ENCODE measurements at regions not wholly inside any gene's neighbourhood (a gene's known extent, or its start where the extent isn't known, plus 50 kb on each side); places are given as distances from the start of the nearest gene placed in this dataset.
A peak's percentile ranks its signal among the peaks of the same experiment; 100 is the strongest.

DNA sequence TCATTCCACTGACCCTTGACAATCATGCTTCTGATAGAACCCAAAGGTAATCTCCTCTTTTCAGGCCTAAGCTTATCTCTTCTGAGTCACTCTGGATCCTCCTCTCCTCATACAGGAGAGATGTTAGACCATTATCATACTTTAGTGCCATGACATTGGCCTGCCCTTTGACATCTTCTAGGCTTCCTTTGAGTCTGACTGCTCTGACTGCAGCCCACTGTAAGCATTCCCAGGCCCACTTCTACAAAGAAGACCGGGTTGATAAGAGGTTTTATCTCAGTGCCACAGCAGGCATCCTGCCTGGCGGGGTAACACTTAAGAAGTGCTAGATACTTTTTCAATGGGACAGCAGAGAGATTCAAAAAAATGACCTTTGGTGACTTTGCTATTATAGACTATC is 438.0 kb downstream of the KCNA4 start:
- H3K27ac Mint-ChIP-seq = no peak overlapping the region
- DNase-seq = no peak
- no peaks in the 10 kb centered on the region for H3K27me3 Mint-ChIP-seq (ENCODE audit: low read depth)
- ATAC-seq (replicated peaks in 1 of 2) = no peak
- H3K4me3 Mint-ChIP-seq = no peak overlapping the region
- peaks cover 0 to 2% of the 10 kb centered on the region in 2 donors for H3K36me3 Mint-ChIP-seq (ENCODE audit: insufficient read depth in 2 of 2)
- H3K9me3 Mint-ChIP-seq = peaks cover 11 to 12% of the 10 kb centered on the region in 2 donors
- H3K4me1 Mint-ChIP-seq (ENCODE audit: low read depth) = no peaks in the 10 kb centered on the region

DNA sequence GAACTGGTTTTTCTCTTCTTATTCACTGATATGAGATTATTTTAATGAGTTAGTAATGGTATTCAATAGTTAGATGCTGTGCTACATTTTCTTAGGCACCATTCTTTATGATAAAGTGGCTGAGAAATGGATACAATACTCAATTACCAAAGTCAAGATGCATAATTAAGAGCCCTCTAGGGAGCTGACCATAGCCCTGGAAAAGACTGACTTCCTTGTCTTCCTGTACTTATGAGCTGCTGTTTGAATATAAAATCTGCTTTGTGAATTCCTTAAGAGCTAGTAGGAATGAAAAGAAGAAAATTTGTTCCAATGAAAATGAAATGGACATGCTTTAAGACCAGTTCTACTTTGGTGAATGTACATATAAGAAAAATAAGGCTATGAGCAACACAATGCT is 452.3 kb downstream of the KCNA4 start:
- Mint-ChIP-seq H3K4me3 (no peak overlapping the region), H3K27me3 (ENCODE audit: low read depth) (no peaks in the 10 kb centered on the region), H3K27ac (no peak overlapping the region), H3K9me3 (peaks cover 6 to 12% of the 10 kb centered on the region in 2 donors), H3K36me3 (ENCODE audit: insufficient read depth in 2 of 2) (no peaks in the 10 kb centered on the region), H3K4me1 (ENCODE audit: low read depth) (no peaks in the 10 kb centered on the region)
- ATAC-seq (replicated peaks in 1 of 2) (no peak), DNase-seq (no peak)

DNA sequence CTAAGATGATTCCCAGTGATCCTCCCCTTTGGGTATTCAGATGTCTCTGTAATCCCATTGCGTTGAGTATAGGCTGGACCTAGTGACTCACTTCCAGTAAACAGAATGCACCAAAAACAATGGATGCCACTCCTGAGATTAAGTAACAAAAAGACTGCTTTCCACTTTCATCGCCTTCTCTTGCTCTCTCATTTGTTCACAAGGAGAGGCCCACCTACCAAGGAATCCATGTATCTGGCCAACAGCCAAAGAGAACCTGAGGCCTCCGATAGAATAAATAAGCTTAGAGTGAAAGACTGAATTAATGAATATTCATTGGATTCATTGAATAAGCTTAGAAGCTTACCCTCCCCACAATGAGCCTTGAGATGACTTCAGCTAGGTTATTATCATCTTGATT is 454.6 kb downstream of the KCNA4 start:
- no peak for ATAC-seq (replicated peaks in 1 of 2)
- no peak overlapping the region for H3K4me3 Mint-ChIP-seq
- no peak for DNase-seq
- peaks cover 5% of the 10 kb centered on the region in 2 donors for H3K9me3 Mint-ChIP-seq
- no peak overlapping the region for H3K27ac Mint-ChIP-seq
- no peaks in the 10 kb centered on the region for H3K4me1 Mint-ChIP-seq (ENCODE audit: low read depth)
- H3K27me3 Mint-ChIP-seq (ENCODE audit: low read depth) = no peaks in the 10 kb centered on the region
- H3K36me3 Mint-ChIP-seq (ENCODE audit: insufficient read depth in 2 of 2) = no peaks in the 10 kb centered on the region

DNA sequence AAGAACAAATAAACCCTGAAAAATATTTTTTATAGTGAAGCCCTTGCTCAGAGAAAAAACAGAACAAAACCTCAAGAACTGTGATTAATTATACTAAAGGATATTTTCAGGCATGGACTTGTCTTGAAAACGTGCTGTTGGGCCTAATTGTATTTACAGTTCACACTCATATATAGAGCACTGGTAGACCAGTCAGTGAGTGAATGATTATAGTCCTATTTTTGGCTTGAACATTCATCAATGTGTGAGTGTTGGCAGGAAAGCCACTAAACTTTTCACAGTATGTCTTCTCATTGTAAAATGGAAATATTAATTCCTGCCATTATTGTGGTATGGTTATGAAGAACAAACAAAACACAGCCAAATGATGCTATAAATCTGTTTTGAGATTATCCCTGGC is 462.8 kb downstream of the KCNA4 start:
- no peaks in the 10 kb centered on the region for H3K27me3 Mint-ChIP-seq (ENCODE audit: low read depth)
- no peak overlapping the region for H3K4me3 Mint-ChIP-seq
- no peak overlapping the region for H3K27ac Mint-ChIP-seq
- H3K4me1 Mint-ChIP-seq (ENCODE audit: low read depth) = no peaks in the 10 kb centered on the region
- peaks cover 0 to 7% of the 10 kb centered on the region in 2 donors for H3K9me3 Mint-ChIP-seq
- DNase-seq (no peak), ATAC-seq (replicated peaks in 1 of 2) (no peak)
- H3K36me3 Mint-ChIP-seq (ENCODE audit: insufficient read depth in 2 of 2) = peaks cover 0 to 1% of the 10 kb centered on the region in 2 donors

DNA sequence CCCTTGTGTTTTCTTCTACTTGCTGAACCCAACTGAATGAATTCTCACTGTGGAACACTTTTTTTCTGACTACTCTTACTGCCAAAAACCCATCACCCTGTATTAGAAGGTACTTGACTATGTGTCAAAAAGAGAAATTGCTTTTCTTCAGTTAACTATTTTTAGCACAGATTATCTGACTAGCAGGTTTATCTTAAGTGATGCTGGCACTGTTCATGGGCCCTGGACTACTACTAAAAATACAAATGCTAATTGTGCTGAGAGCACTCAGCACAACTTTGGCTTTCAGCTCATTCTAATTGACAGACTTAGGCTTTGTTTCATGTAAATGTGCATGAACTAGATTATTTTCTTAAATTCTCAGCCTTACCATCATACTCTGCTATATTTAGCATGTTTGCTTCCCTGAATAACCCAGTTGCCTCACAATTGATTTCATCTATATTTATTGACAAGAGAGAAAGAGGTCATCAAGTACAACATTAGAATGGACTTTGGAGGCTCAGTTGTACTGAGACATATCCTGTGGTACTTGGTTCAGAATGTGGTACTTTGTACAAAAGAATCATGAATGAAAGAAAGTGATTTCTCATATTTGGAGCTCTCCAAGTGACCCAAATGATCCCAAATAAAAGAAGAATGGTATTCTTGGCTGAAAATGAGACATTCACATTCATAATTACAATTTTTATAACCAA is 478.3 kb downstream of the KCNA4 start:
- ATAC-seq (replicated peaks in 1 of 2) (no peak), DNase-seq (no peak)
- Mint-ChIP-seq H3K9me3 (peaks cover 3 to 5% of the 10 kb centered on the region in 2 donors), H3K4me1 (ENCODE audit: low read depth) (no peaks in the 10 kb centered on the region), H3K27me3 (ENCODE audit: low read depth) (no peaks in the 10 kb centered on the region), H3K4me3 (no peak overlapping the region), H3K36me3 (ENCODE audit: insufficient read depth in 2 of 2) (no peaks in the 10 kb centered on the region), H3K27ac (no peak overlapping the region)

DNA sequence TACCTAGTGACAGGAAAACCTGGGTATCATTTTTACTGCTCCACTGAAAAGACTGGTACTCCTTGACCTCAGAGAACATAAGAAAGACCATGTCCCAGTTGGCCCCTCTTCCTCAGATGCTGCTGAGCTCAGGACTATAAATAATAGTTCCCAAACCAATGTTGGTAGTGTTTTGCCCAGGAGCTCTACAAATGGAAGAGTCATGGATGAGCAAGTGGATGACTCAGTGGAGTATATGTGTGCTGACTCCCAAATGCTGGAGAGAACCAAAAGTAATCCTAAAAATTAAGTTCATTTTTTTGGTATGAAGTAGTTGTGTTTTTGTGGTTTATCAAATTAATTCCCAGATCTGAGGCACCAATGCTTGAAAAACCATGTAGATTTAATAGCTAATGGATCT is 482.0 kb downstream of the KCNA4 start:
- no peak overlapping the region for H3K4me3 Mint-ChIP-seq
- H3K9me3 Mint-ChIP-seq = peaks cover 3 to 5% of the 10 kb centered on the region in 2 donors
- ATAC-seq (replicated peaks in 1 of 2) (no peak), DNase-seq (no peak)
- no peaks in the 10 kb centered on the region for H3K4me1 Mint-ChIP-seq (ENCODE audit: low read depth)
- no peak overlapping the region for H3K27ac Mint-ChIP-seq
- H3K27me3 Mint-ChIP-seq (ENCODE audit: low read depth) = no peaks in the 10 kb centered on the region
- H3K36me3 Mint-ChIP-seq (ENCODE audit: insufficient read depth in 2 of 2) = peaks cover 0 to under 1% of the 10 kb centered on the region in 2 donors

DNA sequence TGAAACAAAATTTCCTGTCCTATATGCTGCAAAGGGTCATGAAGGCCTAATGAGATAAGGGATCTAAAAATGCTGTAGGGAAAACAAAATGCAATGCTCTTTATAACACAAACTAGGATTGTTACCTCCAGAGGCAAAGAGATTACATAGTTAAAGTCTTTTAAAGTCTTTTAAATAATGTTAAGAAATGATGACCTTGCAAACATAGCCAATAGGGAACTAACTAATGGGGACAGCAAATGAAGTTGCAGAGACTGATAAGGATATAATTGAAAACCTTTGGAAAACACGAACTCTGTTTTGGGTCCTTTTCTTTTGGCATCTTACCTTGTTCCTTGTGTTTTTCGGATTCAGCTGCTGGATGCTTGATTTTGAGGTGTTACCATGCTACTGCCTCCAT is 485.9 kb downstream of the KCNA4 start:
- Mint-ChIP-seq H3K27ac (no peak overlapping the region), H3K36me3 (ENCODE audit: insufficient read depth in 2 of 2) (peaks cover 0 to 2% of the 10 kb centered on the region in 2 donors), H3K4me1 (ENCODE audit: low read depth) (no peaks in the 10 kb centered on the region), H3K4me3 (no peak overlapping the region), H3K27me3 (ENCODE audit: low read depth) (no peaks in the 10 kb centered on the region), H3K9me3 (peaks cover 2 to 8% of the 10 kb centered on the region in 2 donors)
- ATAC-seq (replicated peaks in 1 of 2) (no peak), DNase-seq (no peak)

DNA sequence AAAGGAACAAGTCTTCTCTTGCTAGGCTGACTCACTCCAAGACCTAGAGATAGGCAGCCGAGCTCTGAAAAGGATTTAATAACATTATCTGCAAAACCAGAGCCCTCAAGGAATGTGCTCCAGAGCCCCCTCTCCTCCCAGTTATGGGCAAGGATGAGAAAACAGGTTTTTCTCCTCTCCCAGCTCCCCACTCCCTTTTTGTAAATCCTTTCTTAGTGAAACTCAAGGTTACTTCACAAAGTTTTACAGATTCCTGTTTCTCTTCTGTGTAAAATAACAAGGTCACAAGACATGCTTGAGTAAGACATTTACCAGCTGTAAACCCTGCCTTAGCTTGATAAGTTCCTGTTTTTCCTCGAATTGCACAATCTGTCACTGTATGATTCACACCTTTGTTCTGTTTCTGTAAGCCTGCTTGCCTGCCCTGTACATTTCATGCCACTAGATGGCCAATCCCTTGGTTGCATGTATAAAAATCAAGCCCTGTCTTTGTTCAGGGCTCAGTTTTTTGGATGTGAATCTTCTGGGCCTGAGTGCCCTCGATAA is 489.4 kb downstream of the KCNA4 start:
- no peaks in the 10 kb centered on the region for H3K4me1 Mint-ChIP-seq (ENCODE audit: low read depth)
- no peaks in the 10 kb centered on the region for H3K27me3 Mint-ChIP-seq (ENCODE audit: low read depth)
- DNase-seq (no peak), ATAC-seq (replicated peaks in 1 of 2) (peak; percentile 29 to 36)
- H3K9me3 Mint-ChIP-seq = peaks cover 5 to 6% of the 10 kb centered on the region in 2 donors
- peaks cover 0 to 2% of the 10 kb centered on the region in 2 donors for H3K36me3 Mint-ChIP-seq (ENCODE audit: insufficient read depth in 2 of 2)
- H3K4me3 Mint-ChIP-seq = no peak overlapping the region
- H3K27ac Mint-ChIP-seq = no peak overlapping the region

DNA sequence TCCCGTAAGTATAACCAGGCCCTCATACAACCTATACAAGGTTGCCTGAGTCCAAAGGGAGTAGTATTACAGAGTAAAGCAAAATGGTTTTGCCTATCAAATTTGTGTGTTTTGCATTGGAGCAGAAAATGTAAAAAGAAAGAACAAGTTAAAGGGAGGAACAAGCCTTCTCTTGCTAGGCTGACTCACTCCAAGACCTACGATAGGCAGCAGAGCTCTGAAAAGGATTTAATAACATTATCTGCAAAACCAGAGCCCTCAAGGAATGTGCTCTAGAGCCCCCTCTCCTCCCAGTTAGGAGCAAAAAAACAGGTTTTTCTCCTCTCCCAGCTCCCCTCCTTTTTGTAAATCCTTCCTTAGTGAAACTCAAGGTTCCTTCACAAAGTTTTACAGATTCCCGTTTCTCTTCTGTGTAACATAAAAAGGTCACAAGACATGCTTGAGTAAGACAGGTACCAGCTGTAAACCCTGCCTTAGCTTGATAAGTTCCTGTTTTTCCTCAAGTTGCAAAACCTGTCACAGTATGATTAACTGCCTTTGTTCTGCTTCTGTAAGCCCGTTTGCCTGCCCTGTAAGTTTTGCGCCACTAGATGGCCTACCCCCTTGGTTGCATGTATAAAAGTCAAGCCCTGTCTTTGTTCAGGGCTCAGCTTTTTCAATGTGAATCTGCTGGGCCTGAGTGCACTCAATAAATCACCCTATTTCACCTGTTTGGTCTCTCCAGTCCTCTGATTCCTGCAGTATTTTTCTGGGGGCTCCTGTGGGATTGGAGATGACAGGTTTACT is 498.2 kb downstream of the KCNA4 start:
- DNase-seq = no peak
- H3K27ac Mint-ChIP-seq = no peak overlapping the region
- peaks cover 2 to 4% of the 10 kb centered on the region in 2 donors for H3K36me3 Mint-ChIP-seq (ENCODE audit: insufficient read depth in 2 of 2)
- no peak for ATAC-seq (replicated peaks in 1 of 2)
- H3K9me3 Mint-ChIP-seq = peaks cover 7 to 22% of the 10 kb centered on the region in 2 donors
- H3K27me3 Mint-ChIP-seq (ENCODE audit: low read depth) = no peaks in the 10 kb centered on the region
- no peaks in the 10 kb centered on the region for H3K4me1 Mint-ChIP-seq (ENCODE audit: low read depth)
- no peak overlapping the region for H3K4me3 Mint-ChIP-seq

DNA sequence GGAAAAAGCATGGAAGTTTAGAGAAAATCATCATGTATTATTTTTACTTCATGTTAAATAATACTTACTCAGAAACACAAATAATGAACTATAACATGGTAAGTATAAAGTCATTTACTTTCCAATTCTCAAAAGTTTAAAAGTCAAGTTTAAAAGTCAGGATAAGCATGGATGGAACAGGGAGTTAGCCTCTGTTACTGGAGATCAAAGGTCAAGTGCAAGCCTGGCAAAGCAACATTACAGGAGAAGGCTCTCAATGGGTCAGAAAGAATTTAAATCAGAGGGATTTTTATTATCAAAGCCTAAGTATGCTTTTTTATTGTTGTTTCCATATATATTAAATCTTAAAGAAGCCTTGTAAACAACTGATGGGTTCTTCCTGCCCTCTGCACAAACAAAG is 505.4 kb downstream of the KCNA4 start:
- Mint-ChIP-seq H3K27ac (no peak overlapping the region), H3K9me3 (peaks cover 2% of the 10 kb centered on the region in 2 donors), H3K4me3 (no peak overlapping the region), H3K27me3 (ENCODE audit: low read depth) (no peaks in the 10 kb centered on the region), H3K4me1 (ENCODE audit: low read depth) (no peaks in the 10 kb centered on the region), H3K36me3 (ENCODE audit: insufficient read depth in 2 of 2) (no peaks in the 10 kb centered on the region)
- ATAC-seq (replicated peaks in 1 of 2) = no peak
- no peak for DNase-seq

DNA sequence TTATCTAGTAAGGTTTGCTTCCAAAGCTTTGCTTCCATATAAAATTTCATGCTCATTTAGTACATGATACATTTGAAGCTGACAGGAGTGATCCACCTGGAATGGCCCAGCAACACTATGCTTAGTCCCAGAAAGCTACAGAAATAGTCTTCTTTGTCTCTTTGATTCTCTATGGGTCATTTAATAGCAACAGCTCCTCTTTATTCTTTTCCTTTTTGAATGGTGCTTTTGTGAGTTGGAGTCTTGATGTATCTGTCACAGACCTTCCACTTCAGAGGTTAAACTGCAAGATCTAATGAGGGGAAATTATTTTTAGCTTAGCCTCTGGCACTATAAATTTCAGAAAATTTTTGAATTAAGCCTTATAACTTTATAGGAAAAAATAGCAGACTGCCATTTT is 509.5 kb downstream of the KCNA4 start:
- Mint-ChIP-seq H3K27me3 (ENCODE audit: low read depth) (no peaks in the 10 kb centered on the region), H3K36me3 (ENCODE audit: insufficient read depth in 2 of 2) (peaks cover 0 to 2% of the 10 kb centered on the region in 2 donors), H3K4me3 (no peak overlapping the region), H3K4me1 (ENCODE audit: low read depth) (no peaks in the 10 kb centered on the region), H3K27ac (no peak overlapping the region), H3K9me3 (peaks cover 0 to 4% of the 10 kb centered on the region in 2 donors)
- ATAC-seq (replicated peaks in 1 of 2) (no peak), DNase-seq (no peak)

DNA sequence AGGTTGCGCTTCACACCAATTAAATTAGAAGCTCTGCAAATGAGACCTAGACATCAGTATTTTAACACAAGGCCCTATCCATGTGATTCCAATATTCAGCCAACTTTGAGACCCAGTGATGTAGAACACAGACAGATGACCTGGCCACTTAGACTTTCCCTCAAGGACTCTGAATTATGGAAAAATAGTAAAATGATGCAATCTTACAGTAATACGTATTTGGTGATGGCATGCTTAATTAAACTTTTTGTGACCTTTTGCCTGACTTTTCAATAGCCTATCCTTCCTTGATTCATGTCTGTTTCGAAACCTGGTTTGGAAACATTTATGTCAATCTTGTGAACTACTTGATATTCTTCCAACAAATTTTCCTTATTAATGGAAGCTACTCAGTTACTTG is 521.2 kb downstream of the KCNA4 start:
- peaks cover 4 to 9% of the 10 kb centered on the region in 2 donors for H3K9me3 Mint-ChIP-seq
- H3K27me3 Mint-ChIP-seq (ENCODE audit: low read depth) = no peaks in the 10 kb centered on the region
- DNase-seq (no peak), ATAC-seq (replicated peaks in 1 of 2) (no peak)
- no peaks in the 10 kb centered on the region for H3K36me3 Mint-ChIP-seq (ENCODE audit: insufficient read depth in 2 of 2)
- H3K27ac Mint-ChIP-seq = no peak overlapping the region
- no peaks in the 10 kb centered on the region for H3K4me1 Mint-ChIP-seq (ENCODE audit: low read depth)
- no peak overlapping the region for H3K4me3 Mint-ChIP-seq

DNA sequence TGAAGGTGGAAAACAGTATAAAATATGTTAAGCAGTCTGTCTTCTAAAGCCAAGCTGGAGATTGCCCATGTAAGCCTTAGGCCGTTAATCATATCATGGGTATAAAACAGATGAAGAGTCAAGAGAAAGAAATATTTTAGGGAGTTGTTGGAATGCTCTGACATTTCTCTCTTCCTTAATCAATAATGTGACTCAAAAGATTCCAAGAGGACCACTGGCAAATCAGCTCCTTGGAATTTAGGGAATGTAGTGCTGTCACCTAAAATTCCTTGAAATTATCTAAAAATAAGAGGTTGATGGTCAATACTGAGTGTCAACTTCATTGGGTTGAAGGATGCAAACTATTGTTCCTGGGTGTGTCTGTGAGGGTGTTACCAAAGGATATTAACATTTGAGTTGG is 525.9 kb downstream of the KCNA4 start:
- H3K9me3 Mint-ChIP-seq = peaks cover 3 to 8% of the 10 kb centered on the region in 2 donors

More for the DNA sequence above, 525.9 kb downstream of the KCNA4 start:
- no peaks in the 10 kb centered on the region for H3K4me1 Mint-ChIP-seq (ENCODE audit: low read depth)
- no peaks in the 10 kb centered on the region for H3K36me3 Mint-ChIP-seq (ENCODE audit: insufficient read depth in 2 of 2)
- H3K27ac Mint-ChIP-seq = no peak overlapping the region
- H3K4me3 Mint-ChIP-seq = no peak overlapping the region
- ATAC-seq (replicated peaks in 1 of 2) = no peak
- no peaks in the 10 kb centered on the region for H3K27me3 Mint-ChIP-seq (ENCODE audit: low read depth)
- DNase-seq = no peak
